Calu3 (cell line): ENCODE measurements at regions not wholly inside any gene's neighbourhood (a gene's known extent, or its start where the extent isn't known, plus 50 kb on each side); places are given as distances from the start of the nearest gene placed in this dataset.

Experiments
- BruUV-seq: library from RNA; stranded (reverse); fragments of 400-500 nt; replicated peaks from 2 replicates; lab custom pipeline; 2021; lab: Mats Ljungman, UMichigan
- CTCF ChIA-PET: fragments of 300-600 bp; sonication (Branson Sonifier 250); formaldehyde crosslinking; loops from one replicate; lab custom pipeline; 2022; ENCODE audit warnings: antibody characterized with exemption; lab: Charles Lee
- DNase-seq: peaks from one replicate; pipeline ENCODE4 v3.0.0; 2022
- H3K27ac Mint-ChIP-seq: one replicate; pipeline ENCODE4 v1.8.0; 2022; ENCODE audit warnings: mixed read lengths; ENCODE audit not compliant: unreplicated experiment
- H3K27me3 Mint-ChIP-seq: one replicate; pipeline ENCODE4 v1.8.0; 2022; ENCODE audit warnings: mixed read lengths; ENCODE audit not compliant: unreplicated experiment
- H3K36me3 Mint-ChIP-seq: one replicate; pipeline ENCODE4 v1.8.0; 2022; ENCODE audit warnings: mild to moderate bottlenecking, moderate library complexity, mixed read lengths; ENCODE audit not compliant: insufficient read depth, unreplicated experiment
- H3K4me1 Mint-ChIP-seq: one replicate; pipeline ENCODE4 v1.8.0; 2022; ENCODE audit warnings: mild to moderate bottlenecking, low read depth, mixed read lengths; ENCODE audit not compliant: unreplicated experiment
- H3K4me3 Mint-ChIP-seq: one replicate; pipeline ENCODE4 v1.8.0; 2022; ENCODE audit warnings: mild to moderate bottlenecking, low read depth, moderate library complexity, mixed read lengths; ENCODE audit not compliant: unreplicated experiment
- H3K9me3 Mint-ChIP-seq: one replicate; pipeline ENCODE4 v1.8.0; 2022; ENCODE audit warnings: low read depth, mixed read lengths; ENCODE audit not compliant: unreplicated experiment
- CTCF ChIP-seq: fragments of 200-600 bp; IDR thresholded peaks from one replicate; pipeline ENCODE4 v1.8.0; 2022; ENCODE audit warnings: antibody characterized with exemption; ENCODE audit not compliant: unreplicated experiment
- intact Hi-C: fragments of 100-400 bp; cut with micrococcal nuclease; formaldehyde crosslinking; loops from one replicate; pipeline ENCODE4 v1.10.0; 2022; ENCODE audit not compliant: unreplicated experiment

GRCh38 chr2:22719396-22719795 lies 665.6 kb upstream of the KLHL29 start:
- Mint-ChIP-seq H3K36me3 (no peaks in the 10 kb centered on the region), H3K4me3 (no peak overlapping the region), H3K27me3 (no peaks in the 10 kb centered on the region), H3K9me3 (peaks cover 12% of the 10 kb centered on the region), H3K4me1 (no peaks in the 10 kb centered on the region), H3K27ac (no peak overlapping the region)
- DNase-seq, result no peak
- no peak for TF ChIP-seq CTCF
- no TSS peak for BruUV-seq
- intact Hi-C loops, result no loop called here
- CTCF ChIA-PET, result interaction anchor here (0.6 kb wide), 1 partner anchor 33 kb away, joined by 3 read pairs; no protein-coding TSS in a partner anchor

DNA sequence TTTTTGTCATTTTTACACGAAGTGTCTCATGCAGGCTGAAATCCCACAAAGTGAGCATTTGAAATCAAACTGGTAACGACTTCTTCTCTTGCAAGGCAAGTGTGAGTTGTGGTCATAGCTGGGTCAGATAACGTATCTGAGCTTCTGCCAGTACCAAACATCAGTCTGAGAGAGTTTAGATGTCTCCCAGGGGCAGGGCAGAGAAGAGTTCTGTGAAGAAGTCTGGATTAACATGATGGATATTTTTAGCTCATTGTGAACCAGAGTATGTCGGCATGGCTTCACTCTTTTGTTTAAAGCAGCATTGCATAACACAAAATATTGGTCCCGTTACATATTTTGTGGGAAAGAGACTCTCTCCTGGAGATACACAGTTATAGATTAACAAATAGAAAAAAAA lies 655.5 kb upstream of the KLHL29 start:
- DNase-seq, result no peak
- CTCF ChIA-PET, result interaction anchor here (0.5 to 0.9 kb wide), 4 partner anchors 43 to 1626 kb away, joined by 3 to 6 read pairs (median 4); no protein-coding TSS in a partner anchor
- intact Hi-C loops, result no loop called here
- no peak overlapping the region for H3K4me3 Mint-ChIP-seq
- BruUV-seq, result no TSS peak
- no peaks in the 10 kb centered on the region for H3K36me3 Mint-ChIP-seq
- peaks cover 3% of the 10 kb centered on the region for H3K9me3 Mint-ChIP-seq
- H3K27me3 Mint-ChIP-seq, result no peaks in the 10 kb centered on the region
- no peak for TF ChIP-seq CTCF
- no peaks in the 10 kb centered on the region for H3K4me1 Mint-ChIP-seq
- H3K27ac Mint-ChIP-seq, result no peak overlapping the region

DNA sequence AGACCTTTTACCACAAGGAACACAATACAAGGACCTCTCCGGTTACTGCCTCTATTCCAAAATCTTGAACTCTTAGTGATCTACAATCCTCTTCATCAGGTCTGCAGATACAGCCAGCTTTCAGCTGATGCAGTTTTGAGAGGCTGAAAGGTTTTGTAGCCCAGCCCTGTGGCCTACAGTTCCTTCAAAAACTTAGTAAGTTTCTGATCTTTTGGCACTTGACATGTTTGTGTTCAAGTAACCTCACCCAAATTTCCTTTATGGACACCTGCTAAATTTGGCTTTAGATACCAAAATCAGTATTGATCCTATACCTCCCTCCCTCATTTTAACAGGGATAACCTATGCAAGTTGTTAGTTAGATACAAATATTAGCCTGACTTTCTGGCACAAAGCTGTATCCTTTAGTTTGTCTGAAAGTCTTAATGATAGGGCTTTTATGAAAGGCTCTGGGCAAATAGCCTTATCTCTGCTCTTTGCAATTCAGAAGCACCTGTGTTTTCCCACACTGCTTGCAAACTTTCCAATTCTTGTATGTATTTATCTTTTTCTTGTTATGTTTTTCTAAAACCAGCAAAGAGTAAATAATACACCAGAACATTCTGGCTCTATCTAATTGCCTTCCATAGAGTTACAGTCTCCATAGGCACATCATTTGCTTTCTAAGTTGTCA lies 650.5 kb upstream of the KLHL29 start:
- H3K9me3 Mint-ChIP-seq, result peaks cover 8% of the 10 kb centered on the region
- no peaks in the 10 kb centered on the region for H3K4me1 Mint-ChIP-seq
- DNase-seq, result no peak
- BruUV-seq, result no TSS peak
- H3K27me3 Mint-ChIP-seq, result no peaks in the 10 kb centered on the region
- no peak overlapping the region for H3K27ac Mint-ChIP-seq
- no peak for TF ChIP-seq CTCF
- CTCF ChIA-PET, result no interaction called here
- H3K36me3 Mint-ChIP-seq, result no peaks in the 10 kb centered on the region
- no peak overlapping the region for H3K4me3 Mint-ChIP-seq
- intact Hi-C loops, result no loop called here

GRCh38 chr2:22737144-22737543 lies 647.8 kb upstream of the KLHL29 start:
- TF ChIP-seq CTCF, result no peak
- no peak overlapping the region for H3K27ac Mint-ChIP-seq
- BruUV-seq, result no TSS peak
- intact Hi-C loops, result no loop called here
- H3K4me1 Mint-ChIP-seq, result no peaks in the 10 kb centered on the region
- CTCF ChIA-PET, result no interaction called here
- H3K27me3 Mint-ChIP-seq, result no peaks in the 10 kb centered on the region
- no peak for DNase-seq
- H3K36me3 Mint-ChIP-seq, result no peaks in the 10 kb centered on the region
- H3K4me3 Mint-ChIP-seq, result no peak overlapping the region
- peaks cover 9% of the 10 kb centered on the region for H3K9me3 Mint-ChIP-seq
